T-cell (primary cell): ENCODE measurements at regions not wholly inside any gene's neighbourhood (a gene's known extent, or its start where the extent isn't known, plus 50 kb on each side); places are given as distances from the start of the nearest gene placed in this dataset.

Experiments used
- ATAC-seq, 4 experiments: fragments of 200-7000 bp in 3 of 4; fragments of 150-1000 bp in 1 of 4; cut with Tn5 transposase; replicated peaks in 1 of 4; 1 replicate in 3 of 4; 2 replicates in 1 of 4; pipeline ENCODE4 v1.10.0; 2021; ENCODE audit warnings: moderate library complexity in 3 of 4, mild to moderate bottlenecking in 2 of 4, moderate number of reproducible peaks in 1 of 4
- CTCF ChIA-PET, 2 donors: fragments of 300-600 bp; sonication (Branson Sonifier 250); formaldehyde crosslinking; loops; one replicate each; lab custom pipeline; 2022; ENCODE audit warnings: antibody characterized with exemption in 2 of 2; lab: Charles Lee
- POLR2A ChIA-PET, 2 donors: fragments of 300-600 bp; sonication (Branson Sonifier 250); formaldehyde crosslinking; loops; one replicate each; lab custom pipeline; 2022; ENCODE audit warnings: antibody characterized with exemption in 2 of 2; lab: Charles Lee
- DNase-seq, 35 experiments: peaks; one replicate each; pipeline versions ENCODE4 v3.0.0 to v3.0.0-alpha.2; 2013 to 2023
- H3K27ac ChIP-seq: one replicate; pipeline ENCODE4 v1.5.1; 2013; ENCODE audit warnings: low read length
- H3K27me3 ChIP-seq, 2 experiments: replicated peaks in 1 of 2; 1 replicate in 1 of 2; 2 replicates in 1 of 2; pipeline versions ENCODE4 v1.6.1 to v1.7.0; 2013; ENCODE audit warnings: low read length in 1 of 2, mixed read lengths in 1 of 2; ENCODE audit not compliant: control insufficient read depth in 2 of 2, insufficient read depth in 2 of 2; ENCODE audit errors: extremely low read depth in 1 of 2
- H3K36me3 ChIP-seq, 2 donors: 1 replicate in 1 of 2; 2 replicates in 1 of 2; pipeline versions ENCODE4 v1.6.1 to v1.7.0; 2013; ENCODE audit warnings: low read length in 1 of 2; ENCODE audit not compliant: control insufficient read depth in 2 of 2, insufficient read depth in 1 of 2; ENCODE audit errors: extremely low read depth in 1 of 2
- H3K4me1 ChIP-seq, 2 experiments: 1 replicate in 1 of 2; 2 replicates in 1 of 2; pipeline versions ENCODE4 v1.6.1 to v1.7.0; 2013; ENCODE audit warnings: low read length in 2 of 2, mixed read lengths in 1 of 2; ENCODE audit not compliant: insufficient read depth in 2 of 2, control insufficient read depth in 1 of 2; ENCODE audit errors: extremely low read depth in 1 of 2
- H3K4me3 ChIP-seq, 2 donors: 1 replicate in 1 of 2; 2 replicates in 1 of 2; pipeline versions ENCODE4 v1.5.1 to v1.7.0; 2013; ENCODE audit warnings: mild to moderate bottlenecking in 2 of 2, low read length in 1 of 2, moderate library complexity in 1 of 2; ENCODE audit not compliant: control insufficient read depth in 1 of 2; ENCODE audit errors: extremely low read depth in 1 of 2
- H3K9me3 ChIP-seq: 2 replicates; pipeline ENCODE4 v1.7.0; 2013
- H3K27ac Mint-ChIP-seq, 2 donors: one replicate each; pipeline ENCODE4 v1.8.0; 2020 to 2021; ENCODE audit warnings: mild to moderate bottlenecking in 2 of 2, mixed read lengths in 2 of 2
- H3K27me3 Mint-ChIP-seq, 2 donors: one replicate each; pipeline ENCODE4 v1.8.0; 2021 to 2022; ENCODE audit warnings: mixed read lengths in 2 of 2
- H3K36me3 Mint-ChIP-seq: one replicate; pipeline ENCODE4 v1.8.0; 2021; ENCODE audit warnings: mixed read lengths
- H3K4me1 Mint-ChIP-seq, 3 donors: one replicate each; pipeline ENCODE4 v1.8.0; 2020 to 2022; ENCODE audit warnings: mixed read lengths in 3 of 3, mild to moderate bottlenecking in 1 of 3
- H3K4me3 Mint-ChIP-seq, 3 donors: one replicate each; pipeline ENCODE4 v1.8.0; 2020 to 2022; ENCODE audit warnings: mild to moderate bottlenecking in 3 of 3, mixed read lengths in 3 of 3, moderate library complexity in 3 of 3
- H3K9me3 Mint-ChIP-seq, 3 donors: one replicate each; pipeline ENCODE4 v1.8.0; 2020 to 2022; ENCODE audit warnings: mixed read lengths in 3 of 3
- WGBS: methylation state at CpG from one replicate; pipeline ENCODE4 v1.1.5; 2013; ENCODE audit warnings: missing lambda C conversion rate; ENCODE audit not compliant: insufficient coverage; 5-methylcytosine and 5-hydroxymethylcytosine counted together

DNA sequence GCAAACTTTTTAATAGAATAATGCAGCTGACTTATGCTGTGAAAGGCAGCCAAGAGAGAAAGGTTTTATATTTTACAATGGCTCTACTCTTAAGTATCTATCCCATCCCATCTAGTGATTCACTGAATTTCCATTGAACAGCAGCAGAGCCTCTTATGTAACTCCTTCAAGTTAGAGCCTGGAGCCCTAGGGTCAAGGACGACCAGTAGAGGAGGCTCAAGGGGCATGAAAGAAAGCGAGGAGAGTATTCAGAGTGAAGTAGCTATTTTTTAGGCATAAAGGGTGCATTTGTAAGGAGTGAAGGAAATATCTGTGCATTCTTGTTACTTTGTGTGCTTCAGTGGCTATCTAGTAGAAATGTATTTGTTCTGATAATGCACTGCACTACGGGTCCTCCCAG is 180.2 kb upstream of the TPK1 start:
- Histone ChIP-seq H3K27me3 (no peaks in the 10 kb centered on the region), H3K4me1 (no peaks in the 10 kb centered on the region), H3K36me3 (no peaks in the 10 kb centered on the region), H3K27ac (no peak overlapping the region), H3K4me3 (no peak overlapping the region), H3K9me3 (no peaks in the 10 kb centered on the region)
- no peak overlapping the region for H3K27ac Mint-ChIP-seq
- 74% methylated on average over 2 of the region's 3 CpGs for WGBS
- H3K4me1 Mint-ChIP-seq, result no peaks in the 10 kb centered on the region
- DNase-seq (no peak), ATAC-seq (no peak)
- POLR2A ChIA-PET, result no interaction called here
- no peak overlapping the region for H3K4me3 Mint-ChIP-seq
- no peaks in the 10 kb centered on the region for H3K9me3 Mint-ChIP-seq
- H3K36me3 Mint-ChIP-seq, result no peaks in the 10 kb centered on the region
- CTCF ChIA-PET, result interaction anchor here in 1 of 2 donors (0.9 to 1.2 kb wide), 2 partner anchors 8 to 24 kb away, joined by 3 read pairs; no protein-coding TSS in a partner anchor
- peaks cover 0 to 3% of the 10 kb centered on the region in 2 donors for H3K27me3 Mint-ChIP-seq

DNA sequence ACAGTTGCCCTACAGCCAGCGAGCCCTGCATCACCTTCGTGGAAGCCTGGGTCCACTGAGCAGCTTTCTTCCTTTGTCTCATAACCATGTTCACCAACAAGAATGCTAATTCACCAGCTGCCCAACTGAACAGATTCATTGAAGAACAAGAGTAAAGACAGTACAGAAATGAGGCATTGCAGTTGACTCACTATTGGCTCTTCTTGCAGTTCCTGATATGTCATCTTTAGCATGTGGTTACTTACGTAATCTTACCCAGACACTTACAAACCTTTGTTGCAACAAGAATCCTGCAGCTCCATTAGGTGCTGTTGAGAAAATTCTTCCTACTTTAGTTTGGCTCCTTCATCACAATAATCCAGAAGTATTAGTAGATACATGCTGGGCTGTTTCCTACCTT is 174.0 kb upstream of the TPK1 start:
- ChIA-PET CTCF (interaction anchor here in 1 of 2 donors (0.6 kb wide), 1 partner anchor 206 kb away, joined by 3 read pairs; no protein-coding TSS in a partner anchor), POLR2A (no interaction called here)
- no peaks in the 10 kb centered on the region for H3K9me3 ChIP-seq
- Mint-ChIP-seq H3K4me1 (no peaks in the 10 kb centered on the region), H3K4me3 (no peak overlapping the region), H3K27ac (no peak overlapping the region), H3K36me3 (no peaks in the 10 kb centered on the region), H3K27me3 (peaks cover 9% of the 10 kb centered on the region in 2 donors), H3K9me3 (no peaks in the 10 kb centered on the region)
- ATAC-seq (no peak), DNase-seq (no peak)
- no peak overlapping the region for H3K4me3 ChIP-seq
- H3K4me1 ChIP-seq, result no peaks in the 10 kb centered on the region
- no peak overlapping the region for H3K27ac ChIP-seq
- no CpG with 5 or more reads among the region's 3 CpGs for WGBS
- H3K36me3 ChIP-seq, result no peaks in the 10 kb centered on the region
- H3K27me3 ChIP-seq, result peaks cover 0 to 3% of the 10 kb centered on the region in 2 experiments

DNA sequence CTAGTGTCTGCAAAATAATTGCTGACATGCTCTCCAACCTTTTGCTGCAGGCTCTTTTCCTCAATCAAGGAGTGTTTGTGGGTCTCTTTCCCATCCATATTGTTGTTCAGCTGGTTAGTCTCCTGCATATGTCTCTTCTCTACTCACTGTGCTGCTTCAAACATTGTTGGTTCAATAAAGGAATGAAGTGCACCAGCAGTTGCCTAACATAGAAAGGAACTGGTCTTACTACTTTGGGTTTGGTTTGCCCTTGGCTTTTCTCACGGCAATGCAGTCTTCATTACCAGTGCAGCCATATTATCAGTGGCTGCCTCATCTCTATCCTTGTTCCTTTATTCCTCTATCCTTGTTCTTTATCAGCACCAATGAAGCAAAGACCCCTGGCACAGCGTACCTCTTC is 169.7 kb upstream of the TPK1 start:
- H3K4me1 ChIP-seq, result no peaks in the 10 kb centered on the region
- POLR2A ChIA-PET, result no interaction called here
- Mint-ChIP-seq H3K4me1 (no peaks in the 10 kb centered on the region), H3K27me3 (peaks cover 8 to 9% of the 10 kb centered on the region in 2 donors), H3K36me3 (no peaks in the 10 kb centered on the region), H3K27ac (no peak overlapping the region), H3K4me3 (no peak overlapping the region), H3K9me3 (peaks cover 4 to 8% (median 5%) of the 10 kb centered on the region in 3 donors)
- H3K27me3 ChIP-seq, result peaks cover 0 to 13% of the 10 kb centered on the region in 2 experiments
- ATAC-seq (no peak), DNase-seq (no peak)
- 100% methylated on average over 1 of the region's 2 CpGs for WGBS
- H3K4me3 ChIP-seq, result no peak overlapping the region
- no peak overlapping the region for H3K27ac ChIP-seq
- no peaks in the 10 kb centered on the region for H3K9me3 ChIP-seq
- H3K36me3 ChIP-seq, result no peaks in the 10 kb centered on the region
- CTCF ChIA-PET, result interaction anchor here in 1 of 2 donors (0.7 kb wide), 1 partner anchor 8 kb away, joined by 3 read pairs; no protein-coding TSS in a partner anchor

DNA sequence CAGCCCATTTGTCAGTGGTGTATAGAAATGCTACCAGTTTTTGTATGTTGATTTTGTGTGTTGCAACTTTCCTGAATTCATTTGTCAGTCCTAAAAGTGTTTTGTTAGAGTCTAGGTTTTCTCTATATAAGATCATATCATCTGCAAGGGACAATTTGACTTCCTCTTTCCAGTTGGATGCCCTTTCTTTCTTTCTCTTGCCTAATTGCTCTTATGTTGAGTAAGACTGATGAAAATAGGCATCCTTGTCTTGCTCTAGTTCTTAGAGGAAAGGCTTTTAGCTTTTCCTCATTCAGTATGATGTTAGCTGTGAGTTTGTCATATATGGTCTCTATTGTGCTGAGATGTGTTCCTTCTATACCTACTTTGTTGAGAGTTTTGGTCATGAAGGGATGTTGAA is 161.7 kb upstream of the TPK1 start:
- Mint-ChIP-seq H3K9me3 (peaks cover 17 to 50% (median 36%) of the 10 kb centered on the region in 3 donors), H3K27ac (no peak overlapping the region)
- POLR2A ChIA-PET, result no interaction called here

DNA sequence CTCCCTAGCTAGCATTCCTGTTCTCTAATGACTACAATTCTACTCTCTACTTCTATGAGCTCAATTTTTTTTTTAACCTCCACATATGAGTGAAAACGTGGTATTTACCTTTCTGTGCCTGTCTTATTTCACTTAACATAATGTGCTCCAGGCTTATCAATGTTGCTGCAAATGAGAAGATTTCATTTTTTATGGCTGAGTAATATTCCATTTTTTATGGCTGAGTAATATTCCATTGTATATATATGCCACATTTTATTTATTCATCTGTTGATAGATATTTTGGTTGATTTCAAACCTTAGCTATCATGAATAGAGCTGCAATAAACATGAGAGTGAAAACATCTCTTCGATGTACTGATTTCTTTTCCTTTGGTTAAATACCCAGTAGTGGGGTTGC is 159.6 kb upstream of the TPK1 start:
- WGBS, result no CpG with 5 or more reads among the region's 2 CpGs
- no peak for DNase-seq
- Histone ChIP-seq H3K27ac (no peak overlapping the region), H3K4me3 (no peak overlapping the region), H3K4me1 (no peaks in the 10 kb centered on the region), H3K27me3 (no peaks in the 10 kb centered on the region), H3K9me3 (no peaks in the 10 kb centered on the region), H3K36me3 (no peaks in the 10 kb centered on the region)
- H3K4me1 Mint-ChIP-seq, result peaks cover 9 to 10% (median 9%) of the 10 kb centered on the region in 3 donors
- POLR2A ChIA-PET, result no interaction called here
- H3K4me3 Mint-ChIP-seq, result no peak overlapping the region
- H3K36me3 Mint-ChIP-seq, result peaks cover 3% of the 10 kb centered on the region
- H3K27me3 Mint-ChIP-seq, result no peaks in the 10 kb centered on the region
- ATAC-seq, result no peak
- peaks cover 13 to 44% (median 28%) of the 10 kb centered on the region in 3 donors for H3K9me3 Mint-ChIP-seq
- CTCF ChIA-PET, result no interaction called here
- no peak overlapping the region for H3K27ac Mint-ChIP-seq

More for the DNA sequence above, 161.7 kb upstream of the TPK1 start:
- DNase-seq, result no peak
- H3K36me3 ChIP-seq, result no peaks in the 10 kb centered on the region
- CTCF ChIA-PET, result no interaction called here
- no peak overlapping the region for H3K4me3 ChIP-seq
- no peak overlapping the region for H3K4me3 Mint-ChIP-seq
- no peaks in the 10 kb centered on the region for H3K27me3 Mint-ChIP-seq
- H3K27ac ChIP-seq, result no peak overlapping the region
- H3K27me3 ChIP-seq, result peaks cover 0 to 10% of the 10 kb centered on the region in 2 experiments
- H3K36me3 Mint-ChIP-seq, result peaks cover 3% of the 10 kb centered on the region
- no peak for ATAC-seq
- H3K9me3 ChIP-seq, result no peaks in the 10 kb centered on the region
- H3K4me1 Mint-ChIP-seq, result peaks cover 9 to 10% (median 9%) of the 10 kb centered on the region in 3 donors
- no peaks in the 10 kb centered on the region for H3K4me1 ChIP-seq

DNA sequence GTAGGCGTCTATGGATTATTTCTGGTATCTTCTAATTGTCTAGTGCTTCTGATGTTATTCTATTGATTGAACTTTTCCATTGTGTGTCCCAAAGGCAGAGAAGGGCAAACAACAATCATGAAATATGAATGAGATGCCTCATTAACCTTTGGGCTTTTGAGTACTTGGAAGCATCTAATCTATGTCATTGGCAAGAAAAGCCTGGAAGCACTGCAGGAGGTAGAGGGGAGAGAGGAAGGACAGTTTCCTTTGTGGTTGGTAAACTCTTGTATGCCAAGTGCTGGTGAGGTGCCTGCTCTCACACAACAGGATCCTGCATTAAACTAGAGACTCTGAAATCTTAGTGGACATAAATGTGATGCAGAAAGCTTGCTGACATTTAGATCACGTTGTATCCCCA is 155.2 kb upstream of the TPK1 start:
- Mint-ChIP-seq H3K36me3 (no peaks in the 10 kb centered on the region), H3K27me3 (peaks cover 0 to 2% of the 10 kb centered on the region in 2 donors), H3K4me1 (peaks cover 9 to 10% (median 9%) of the 10 kb centered on the region in 3 donors), H3K9me3 (peaks cover 0 to 8% (median 6%) of the 10 kb centered on the region in 3 donors), H3K27ac (no peak overlapping the region), H3K4me3 (no peak overlapping the region)
- no peak overlapping the region for H3K4me3 ChIP-seq
- WGBS, result 80% methylated on average over 1 of the region's 2 CpGs
- H3K27me3 ChIP-seq, result no peaks in the 10 kb centered on the region
- H3K36me3 ChIP-seq, result no peaks in the 10 kb centered on the region
- ChIA-PET POLR2A (no interaction called here), CTCF (no interaction called here)
- no peaks in the 10 kb centered on the region for H3K4me1 ChIP-seq
- DNase-seq, result no peak
- H3K9me3 ChIP-seq, result no peaks in the 10 kb centered on the region
- H3K27ac ChIP-seq, result no peak overlapping the region
- no peak for ATAC-seq

DNA sequence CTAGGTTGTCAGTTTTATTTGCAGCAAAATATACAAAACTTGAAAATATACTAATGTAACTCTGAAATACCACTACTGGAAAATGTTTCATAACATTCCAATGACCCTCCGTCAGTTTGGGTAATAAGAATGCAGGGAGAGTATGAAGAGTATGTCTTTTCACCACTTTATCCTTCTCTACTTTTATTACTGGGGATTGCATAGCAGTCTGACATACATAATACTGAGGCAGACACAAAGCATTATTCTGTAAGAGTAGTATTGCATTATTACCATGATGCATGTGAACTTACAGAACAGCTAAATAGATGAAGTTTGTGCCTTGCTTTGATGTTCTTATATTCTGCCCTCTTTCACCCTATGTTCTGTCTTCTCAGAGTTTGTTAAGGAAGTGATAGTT is 151.8 kb upstream of the TPK1 start:
- Histone ChIP-seq H3K27ac (no peak overlapping the region), H3K9me3 (no peaks in the 10 kb centered on the region), H3K27me3 (no peaks in the 10 kb centered on the region), H3K4me3 (no peak overlapping the region), H3K4me1 (no peaks in the 10 kb centered on the region), H3K36me3 (no peaks in the 10 kb centered on the region)
- ATAC-seq (no peak), DNase-seq (no peak)
- CTCF ChIA-PET, result no interaction called here
- no peak overlapping the region for H3K27ac Mint-ChIP-seq
- no peaks in the 10 kb centered on the region for H3K4me1 Mint-ChIP-seq
- H3K9me3 Mint-ChIP-seq, result no peaks in the 10 kb centered on the region
- H3K27me3 Mint-ChIP-seq, result peaks cover 0 to 2% of the 10 kb centered on the region in 2 donors
- no peak overlapping the region for H3K4me3 Mint-ChIP-seq
- WGBS, result no CpG with 5 or more reads among the region's 1 CpG
- POLR2A ChIA-PET, result no interaction called here
- no peaks in the 10 kb centered on the region for H3K36me3 Mint-ChIP-seq
